Muscle of leg (tissue), 3 donors: ENCODE measurements at regions not wholly inside any gene's neighbourhood (a gene's known extent, or its start where the extent isn't known, plus 50 kb on each side); places are given as distances from the start of the nearest gene placed in this dataset.
"Not testable (repeated sequence)": the region's sequence is repeated elsewhere in the genome, so short reads cannot be mapped to it uniquely, and the experiment has no call there.

Experiments
- DNase-seq: peaks from one replicate; pipeline ENCODE4 v3.0.0; 2013
- H3K27ac ChIP-seq: one replicate; pipeline ENCODE4 v1.5.1; 2013; ENCODE audit warnings: mild to moderate bottlenecking, low read length, control low read depth
- H3K27me3 ChIP-seq: one replicate; pipeline ENCODE4 v1.6.1; 2013; ENCODE audit warnings: low read length; ENCODE audit not compliant: control insufficient read depth, insufficient read depth
- H3K36me3 ChIP-seq: one replicate; pipeline ENCODE4 v1.6.1; 2013; ENCODE audit warnings: low read length; ENCODE audit not compliant: control insufficient read depth, insufficient read depth
- H3K4me1 ChIP-seq: one replicate; pipeline ENCODE4 v1.6.1; 2013; ENCODE audit warnings: low read length; ENCODE audit not compliant: control insufficient read depth, insufficient read depth
- H3K4me3 ChIP-seq: one replicate; pipeline ENCODE4 v1.5.1; 2013; ENCODE audit warnings: low read length, control low read depth
- H3K9me3 ChIP-seq: replicated peaks from 2 replicates; pipeline ENCODE4 v1.6.1; 2013; ENCODE audit warnings: low read depth, low read length; ENCODE audit not compliant: control insufficient read depth
- WGBS: methylation state at CpG from one replicate; pipeline ENCODE4 v1.1.5; 2013; ENCODE audit warnings: missing lambda C conversion rate; ENCODE audit not compliant: insufficient coverage; 5-methylcytosine and 5-hydroxymethylcytosine counted together

DNA sequence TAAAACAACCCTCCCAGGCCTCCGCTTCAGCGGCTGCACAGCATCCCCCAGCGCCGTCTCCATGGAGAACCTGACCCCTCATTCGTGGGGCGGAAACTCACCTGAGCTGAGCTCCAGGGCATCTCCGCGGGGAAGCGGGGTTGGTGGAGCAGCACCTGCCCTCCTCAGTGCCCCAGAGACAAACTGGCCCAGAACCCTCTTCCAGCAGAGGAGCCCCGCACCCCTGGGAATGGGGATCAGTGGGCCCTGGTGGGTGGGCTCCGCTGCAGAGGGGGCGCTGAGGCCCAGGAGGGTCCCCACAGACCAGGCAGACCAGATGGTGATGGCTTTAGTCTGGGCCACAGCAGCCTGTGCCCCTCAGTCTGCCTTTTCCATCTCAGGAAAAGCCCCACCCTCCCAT, 261.2 kb downstream of the ADGRD1 start:
- H3K27ac ChIP-seq, H3K4me3 ChIP-seq, H3K9me3 ChIP-seq, H3K4me1 ChIP-seq, DNase-seq, H3K36me3 ChIP-seq: not testable (repeated sequence)
- 93% methylated on average over 6 of the region's 12 CpGs for WGBS
- peaks cover 25% of the 10 kb centered on the region for H3K27me3 ChIP-seq

DNA sequence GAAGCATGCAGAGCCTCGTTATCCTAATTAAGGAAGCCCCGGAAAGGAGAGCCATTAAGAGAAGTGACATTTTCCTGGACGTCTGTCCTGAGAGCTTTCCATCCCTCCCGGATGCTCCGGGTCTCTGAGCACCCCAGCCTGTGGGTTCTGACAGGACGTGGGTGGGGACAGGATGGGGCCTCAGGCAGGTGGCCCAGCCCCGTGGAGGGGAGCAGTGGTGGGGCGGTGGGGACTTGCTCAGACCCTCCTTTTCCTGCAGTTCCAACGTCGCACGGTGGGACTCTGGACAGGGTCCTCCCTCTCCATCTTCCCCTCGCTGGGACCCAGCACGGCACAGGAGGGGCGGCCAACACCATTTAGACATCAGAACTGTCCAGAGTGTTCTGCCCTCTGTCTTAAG, 262.9 kb downstream of the ADGRD1 start:
- not testable (repeated sequence) for H3K4me3 ChIP-seq, DNase-seq, H3K9me3 ChIP-seq, H3K27ac ChIP-seq, H3K36me3 ChIP-seq, H3K4me1 ChIP-seq
- WGBS = no CpG with 5 or more reads among the region's 14 CpGs
- peaks cover 25% of the 10 kb centered on the region for H3K27me3 ChIP-seq

DNA sequence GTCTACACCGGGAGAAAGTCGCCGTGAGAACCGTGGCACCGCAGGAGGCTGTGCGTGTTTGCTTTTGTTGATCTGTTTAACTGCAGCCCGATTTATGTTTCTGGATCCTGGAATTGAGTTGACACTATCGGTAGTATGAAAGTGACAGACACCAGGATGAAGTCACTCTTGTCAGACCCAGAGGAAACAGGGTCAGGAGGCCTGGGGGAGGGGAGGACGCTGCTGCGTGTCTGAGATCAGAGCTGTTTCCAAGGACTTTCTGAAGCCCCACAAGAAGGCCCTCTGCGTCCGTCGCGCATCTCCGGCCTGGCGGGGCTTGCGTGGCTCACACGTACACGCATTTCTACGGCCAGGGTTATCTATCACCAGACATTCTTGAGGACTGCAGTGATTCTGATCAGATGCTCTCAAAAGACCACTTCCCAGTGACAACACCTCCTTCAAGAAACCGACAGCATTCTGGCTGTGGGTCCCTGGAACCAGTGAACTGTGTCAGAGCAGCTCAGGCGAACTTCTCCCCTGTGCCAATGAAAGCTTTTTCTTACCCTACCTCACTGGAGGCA, 263.4 kb downstream of the ADGRD1 start:
- no peak for DNase-seq
- Histone ChIP-seq H3K27ac (no peak overlapping the region), H3K36me3 (no peaks in the 10 kb centered on the region)

DNA sequence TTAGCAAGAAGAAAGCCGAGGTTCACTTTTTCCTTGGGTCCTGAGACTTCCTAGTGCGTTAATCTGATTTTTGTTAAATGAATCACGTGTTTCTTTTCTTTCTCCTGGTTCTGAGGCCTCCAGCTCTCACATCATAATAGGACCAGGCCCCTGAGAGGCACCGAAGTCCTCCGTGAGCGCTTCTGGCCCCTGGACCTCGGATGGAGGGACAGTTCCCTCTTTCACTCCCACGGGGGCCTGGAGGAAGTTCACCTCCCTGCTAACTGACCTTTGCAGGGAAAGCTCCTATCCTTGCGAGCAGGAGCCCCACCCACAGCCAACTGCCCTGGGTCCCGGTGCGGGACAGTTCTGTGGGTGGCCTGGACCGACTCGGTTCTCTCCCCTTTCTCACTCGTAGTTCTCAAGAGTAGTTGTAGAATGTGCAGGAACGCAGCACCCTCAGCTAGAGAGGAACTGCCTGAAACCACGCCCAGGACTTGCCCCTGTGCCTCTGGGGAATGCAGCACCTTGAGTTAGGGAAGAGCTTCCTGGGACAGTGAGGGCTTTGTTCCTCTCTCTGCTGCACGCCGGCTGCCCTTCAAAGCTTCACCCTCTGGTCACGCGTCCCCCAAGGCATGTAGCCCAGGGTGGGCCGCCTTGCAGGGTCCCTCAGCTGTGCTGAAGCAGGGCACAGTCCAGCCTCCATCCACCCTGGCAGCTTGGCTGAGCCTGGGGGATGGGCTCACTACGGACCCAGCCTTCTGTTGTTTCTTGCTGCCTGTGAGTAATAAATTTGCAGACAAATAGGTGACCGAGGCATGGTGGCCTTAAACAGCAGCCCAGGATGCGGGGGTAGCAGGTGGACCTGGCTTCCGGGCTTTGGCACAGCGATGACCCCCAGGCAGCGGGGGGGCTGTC, 264.6 kb downstream of the ADGRD1 start:
- H3K27me3 ChIP-seq = peaks cover 27% of the 10 kb centered on the region
- H3K4me1 ChIP-seq = peaks cover 4% of the 10 kb centered on the region
- 51% methylated on average over 21 of the region's 27 CpGs for WGBS
- no peaks in the 10 kb centered on the region for H3K9me3 ChIP-seq
- no peak for DNase-seq
- H3K27ac ChIP-seq = no peak overlapping the region
- H3K36me3 ChIP-seq = no peaks in the 10 kb centered on the region
- H3K4me3 ChIP-seq = no peak overlapping the region

More for the DNA sequence above, 263.4 kb downstream of the ADGRD1 start:
- Histone ChIP-seq H3K27me3 (peaks cover 25% of the 10 kb centered on the region), H3K4me3 (no peak overlapping the region), H3K9me3 (no peaks in the 10 kb centered on the region), H3K4me1 (peaks cover 2% of the 10 kb centered on the region)
- 32% methylated on average over 17 of the region's 22 CpGs for WGBS

DNA sequence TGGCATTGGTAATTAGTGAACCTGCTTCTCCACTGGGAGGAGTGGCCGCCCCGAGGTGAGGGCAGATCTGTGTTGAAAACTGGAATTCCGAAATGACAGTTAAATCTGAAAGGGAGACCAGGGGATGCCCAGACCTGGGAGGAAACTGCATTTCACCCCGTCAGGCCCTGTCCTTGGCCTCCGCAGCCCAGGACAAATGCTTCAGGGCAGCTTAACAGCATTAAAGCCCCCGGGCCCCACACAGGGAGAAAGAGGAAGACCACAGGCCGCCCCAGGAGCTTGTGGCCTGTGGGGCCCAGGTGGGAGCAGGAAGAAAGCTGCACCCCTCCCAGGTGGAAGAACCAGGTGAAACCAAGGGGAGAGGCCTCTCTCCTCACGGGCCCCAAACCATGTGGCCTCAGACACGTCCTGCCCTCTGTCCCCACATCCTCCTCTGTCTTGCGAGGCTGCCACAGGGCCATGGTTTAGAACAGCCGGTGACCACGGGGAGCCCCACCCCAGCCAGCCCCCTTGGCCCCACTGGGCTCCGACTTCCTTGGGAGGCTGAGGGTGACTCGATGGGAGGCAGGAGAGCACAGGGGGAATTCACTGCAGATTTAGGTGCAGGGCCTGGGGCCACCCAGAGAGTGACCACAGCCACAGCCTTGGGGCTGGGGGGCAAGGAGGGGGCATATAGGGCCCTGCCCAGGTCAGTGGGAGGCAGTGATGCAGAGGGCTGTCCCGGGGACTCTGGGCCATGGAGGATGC, 265.4 kb downstream of the ADGRD1 start:
- no peak overlapping the region for H3K4me3 ChIP-seq
- peaks cover 27% of the 10 kb centered on the region for H3K27me3 ChIP-seq
- no peak for DNase-seq
- no peak overlapping the region for H3K27ac ChIP-seq
- no peaks in the 10 kb centered on the region for H3K36me3 ChIP-seq
- H3K9me3 ChIP-seq = no peaks in the 10 kb centered on the region
- peaks cover 4% of the 10 kb centered on the region for H3K4me1 ChIP-seq
- 55% methylated on average over 11 of the region's 15 CpGs for WGBS

DNA sequence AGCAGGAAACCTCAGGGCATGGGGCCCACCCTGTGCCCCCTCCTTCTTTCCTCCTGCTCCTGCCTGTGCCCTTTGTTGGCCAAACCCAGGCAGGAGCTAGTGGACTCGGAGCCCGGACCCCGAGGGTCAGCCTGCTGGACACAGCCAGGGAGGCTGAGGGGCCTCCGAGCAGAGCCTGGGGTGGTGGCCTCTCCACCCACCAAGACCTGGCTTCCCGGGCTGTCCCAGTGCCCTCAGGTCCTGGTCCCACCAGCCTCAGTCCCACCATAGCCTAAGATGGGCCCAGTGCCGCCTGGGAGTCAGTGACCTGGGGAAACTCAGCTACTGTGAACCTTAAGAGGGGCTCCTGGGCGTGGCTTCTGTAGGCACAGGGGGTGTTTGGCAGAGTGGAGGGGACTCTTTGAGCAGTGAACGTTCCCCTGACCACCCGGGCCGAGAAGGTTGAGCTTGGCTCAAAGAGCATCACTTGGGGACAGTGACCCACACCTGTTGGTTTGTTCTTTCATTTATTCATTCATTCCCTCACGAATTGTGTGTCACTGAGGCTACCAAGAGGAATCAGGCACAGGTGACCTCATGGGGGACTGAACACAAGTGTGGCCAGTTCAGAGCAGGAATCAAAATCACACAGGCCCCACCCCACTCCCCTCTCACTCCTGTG, 266.1 kb downstream of the ADGRD1 start:
- Histone ChIP-seq H3K4me3 (no peak overlapping the region), H3K27me3 (peaks cover 27% of the 10 kb centered on the region), H3K36me3 (no peaks in the 10 kb centered on the region), H3K4me1 (peaks cover 4% of the 10 kb centered on the region), H3K9me3 (no peaks in the 10 kb centered on the region), H3K27ac (no peak overlapping the region)
- no peak for DNase-seq
- 83% methylated on average over 11 of the region's 11 CpGs for WGBS

DNA sequence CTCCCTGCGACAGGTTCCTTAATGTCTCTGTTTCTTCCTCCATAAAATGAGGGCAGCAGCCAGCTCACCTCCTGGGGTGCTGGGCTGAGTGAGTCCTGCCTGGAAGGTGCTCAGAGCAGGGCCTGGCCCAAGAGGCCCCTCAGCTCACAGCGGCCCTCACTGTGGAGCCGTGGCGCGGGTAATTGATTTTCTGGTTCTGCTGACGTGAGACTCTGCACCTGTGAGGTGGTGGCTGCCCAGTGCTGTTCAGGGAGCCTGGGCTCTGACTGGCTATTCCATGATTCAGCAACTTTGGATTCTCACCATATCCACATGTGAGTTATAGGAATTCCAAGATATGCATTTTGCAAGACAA, 266.6 kb downstream of the ADGRD1 start:
- no peaks in the 10 kb centered on the region for H3K36me3 ChIP-seq
- H3K9me3 ChIP-seq = no peaks in the 10 kb centered on the region
- H3K4me1 ChIP-seq = peaks cover 4% of the 10 kb centered on the region
- no peak overlapping the region for H3K27ac ChIP-seq
- H3K27me3 ChIP-seq = peaks cover 27% of the 10 kb centered on the region
- no peak for DNase-seq
- 56% methylated on average over 3 of the region's 6 CpGs for WGBS
- no peak overlapping the region for H3K4me3 ChIP-seq

DNA sequence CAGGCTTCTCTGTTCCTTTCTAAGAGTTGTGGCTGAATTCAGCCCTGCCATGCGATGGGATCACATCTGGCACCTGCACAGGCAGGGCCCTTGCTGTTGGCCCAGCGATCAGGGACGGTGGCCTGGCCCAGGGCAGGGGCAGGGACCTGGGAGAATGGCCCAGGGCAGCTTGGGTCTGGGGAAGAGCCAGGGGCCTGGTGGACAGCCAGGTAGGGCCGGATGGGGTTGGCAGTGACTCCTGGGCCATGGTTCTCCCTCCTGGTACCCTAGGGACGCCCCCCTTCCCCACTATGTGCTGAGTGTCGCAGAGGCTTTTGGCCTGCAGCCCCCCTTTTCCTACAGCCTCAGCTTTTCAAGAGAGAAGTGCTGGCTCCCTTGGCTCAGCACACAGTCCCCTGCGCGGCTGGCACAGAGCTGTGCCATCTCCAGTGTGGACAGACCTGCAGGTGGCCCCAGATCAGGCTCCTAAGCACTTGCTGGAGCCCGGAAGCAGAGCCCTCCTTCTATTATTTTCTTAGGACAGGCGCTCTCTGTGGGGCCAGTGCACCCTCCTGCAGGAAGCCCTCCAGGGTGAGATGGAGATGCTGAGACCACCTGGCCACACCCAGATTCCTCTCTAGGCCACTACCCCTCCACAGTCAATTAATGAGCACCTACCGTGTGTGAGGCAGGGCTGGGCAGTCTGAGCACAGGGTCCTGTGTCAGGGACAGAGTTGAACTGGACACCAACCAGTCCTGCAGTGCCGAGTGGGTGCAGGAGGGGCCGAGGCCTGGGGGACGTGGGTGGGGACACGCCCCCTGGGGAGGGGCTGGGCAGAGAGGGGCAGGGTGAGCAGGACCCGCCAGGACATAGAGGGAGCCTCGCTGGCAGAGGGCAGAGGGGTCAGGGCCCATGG, 267.6 kb downstream of the ADGRD1 start:
- WGBS = 57% methylated on average over 13 of the region's 17 CpGs
- no peak for DNase-seq
- Histone ChIP-seq H3K27me3 (peaks cover 24% of the 10 kb centered on the region), H3K4me1 (peaks cover 4% of the 10 kb centered on the region), H3K36me3 (no peaks in the 10 kb centered on the region), H3K27ac (no peak overlapping the region), H3K9me3 (no peaks in the 10 kb centered on the region), H3K4me3 (no peak overlapping the region)

DNA sequence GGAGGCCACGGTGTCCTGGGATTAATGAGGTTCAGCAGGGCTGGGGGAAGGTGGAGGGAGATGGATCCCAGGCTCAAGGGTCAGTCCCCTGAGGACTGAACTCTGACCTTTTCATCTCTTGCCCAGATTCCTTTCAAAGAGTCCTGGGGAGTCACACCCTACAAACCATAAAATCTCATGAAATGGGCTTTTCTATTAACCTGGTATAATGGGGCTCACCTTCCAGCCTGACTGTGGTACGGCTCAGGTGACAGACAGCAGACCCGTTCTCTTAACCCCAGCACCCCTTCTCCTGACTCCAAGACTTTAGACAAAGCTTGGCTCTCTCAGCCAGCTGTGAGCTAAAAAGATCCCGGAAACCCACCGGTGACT, 268.2 kb downstream of the ADGRD1 start:
- Histone ChIP-seq H3K4me1 (peaks cover 4% of the 10 kb centered on the region), H3K27me3 (peaks cover 19% of the 10 kb centered on the region), H3K27ac (no peak overlapping the region), H3K4me3 (no peak overlapping the region), H3K36me3 (no peaks in the 10 kb centered on the region), H3K9me3 (no peaks in the 10 kb centered on the region)
- no peak for DNase-seq
- 18% methylated on average over 4 of the region's 5 CpGs for WGBS
